Dendritic cell treated with granulocyte-macrophage colony-stimulating factor and Interleukin-4, amounts not matched to agents 40 ng/mL and 50 ng/mL, for 4 days (primary cell): ENCODE measurements at regions not wholly inside any gene's neighbourhood (a gene's known extent, or its start where the extent isn't known, plus 50 kb on each side); places are given as distances from the start of the nearest gene placed in this dataset.

ENCODE experiments used
- H3K27ac Mint-ChIP-seq: one replicate; pipeline ENCODE4 v1.8.0; 2022; ENCODE audit warnings: mild to moderate bottlenecking, mixed read lengths
- H3K27me3 Mint-ChIP-seq: one replicate; pipeline ENCODE4 v1.8.0; 2022; ENCODE audit warnings: mild to moderate bottlenecking, mixed read lengths
- H3K36me3 Mint-ChIP-seq: one replicate; pipeline ENCODE4 v1.8.0; 2022; ENCODE audit warnings: low read depth, mixed read lengths
- H3K4me1 Mint-ChIP-seq: one replicate; pipeline ENCODE4 v1.8.0; 2022; ENCODE audit warnings: low read depth, mixed read lengths
- H3K4me3 Mint-ChIP-seq: one replicate; pipeline ENCODE4 v1.8.0; 2022; ENCODE audit warnings: mild to moderate bottlenecking, moderate library complexity, mixed read lengths
- H3K9me3 Mint-ChIP-seq: one replicate; pipeline ENCODE4 v1.8.0; 2022; ENCODE audit warnings: mixed read lengths
- intact Hi-C: fragments of 100-400 bp; cut with micrococcal nuclease; formaldehyde crosslinking; loops from one replicate; pipeline ENCODE4 v1.15.0; 2022

- no peaks in the 10 kb centered on the region for H3K4me1 Mint-ChIP-seq
- H3K4me3 Mint-ChIP-seq, result no peak overlapping the region
- H3K27ac Mint-ChIP-seq, result no peak overlapping the region
- intact Hi-C loops, result no loop called here
- H3K36me3 Mint-ChIP-seq, result no peaks in the 10 kb centered on the region
- H3K27me3 Mint-ChIP-seq, result no peaks in the 10 kb centered on the region
- H3K9me3 Mint-ChIP-seq, result no peaks in the 10 kb centered on the region
These were observed 443.9 kb downstream of the TLE1 start for GRCh38 chr9:81245254-81245956.

GRCh38 chr9:81244631-81245030 is 444.7 kb downstream of the TLE1 start:
- no peaks in the 10 kb centered on the region for H3K36me3 Mint-ChIP-seq
- H3K9me3 Mint-ChIP-seq, result no peaks in the 10 kb centered on the region
- intact Hi-C loops, result no loop called here
- no peak overlapping the region for H3K27ac Mint-ChIP-seq
- no peaks in the 10 kb centered on the region for H3K4me1 Mint-ChIP-seq
- no peak overlapping the region for H3K4me3 Mint-ChIP-seq
- no peaks in the 10 kb centered on the region for H3K27me3 Mint-ChIP-seq

GRCh38 chr9:81242866-81243265 is 446.5 kb downstream of the TLE1 start:
- no peaks in the 10 kb centered on the region for H3K4me1 Mint-ChIP-seq
- no peaks in the 10 kb centered on the region for H3K9me3 Mint-ChIP-seq
- no peak overlapping the region for H3K4me3 Mint-ChIP-seq
- H3K36me3 Mint-ChIP-seq, result no peaks in the 10 kb centered on the region
- no peaks in the 10 kb centered on the region for H3K27me3 Mint-ChIP-seq
- no peak overlapping the region for H3K27ac Mint-ChIP-seq
- intact Hi-C loops, result no loop called here

- Mint-ChIP-seq H3K4me3 (no peak overlapping the region), H3K27ac (no peak overlapping the region), H3K36me3 (no peaks in the 10 kb centered on the region), H3K27me3 (no peaks in the 10 kb centered on the region), H3K4me1 (peaks cover 8% of the 10 kb centered on the region), H3K9me3 (no peaks in the 10 kb centered on the region)
- intact Hi-C loops, result no loop called here
These were observed 450.0 kb downstream of the TLE1 start for GRCh38 chr9:81239388-81239787.

- no peak overlapping the region for H3K27ac Mint-ChIP-seq
- H3K9me3 Mint-ChIP-seq, result no peaks in the 10 kb centered on the region
- intact Hi-C loops, result no loop called here
- no peaks in the 10 kb centered on the region for H3K27me3 Mint-ChIP-seq
- peaks cover 8% of the 10 kb centered on the region for H3K4me1 Mint-ChIP-seq
- H3K36me3 Mint-ChIP-seq, result no peaks in the 10 kb centered on the region
- no peak overlapping the region for H3K4me3 Mint-ChIP-seq
These were observed 451.6 kb downstream of the TLE1 start for GRCh38 chr9:81237565-81238231.

GRCh38 chr9:81234924-81235610 is 454.3 kb downstream of the TLE1 start:
- H3K4me3 Mint-ChIP-seq, result no peak overlapping the region
- intact Hi-C loops, result no loop called here
- H3K9me3 Mint-ChIP-seq, result no peaks in the 10 kb centered on the region
- H3K27me3 Mint-ChIP-seq, result no peaks in the 10 kb centered on the region
- H3K4me1 Mint-ChIP-seq, result peaks cover 8% of the 10 kb centered on the region
- H3K27ac Mint-ChIP-seq, result no peak overlapping the region
- H3K36me3 Mint-ChIP-seq, result no peaks in the 10 kb centered on the region

- Mint-ChIP-seq H3K9me3 (no peaks in the 10 kb centered on the region), H3K27ac (no peak overlapping the region), H3K4me3 (no peak overlapping the region), H3K4me1 (peaks cover 8% of the 10 kb centered on the region), H3K27me3 (no peaks in the 10 kb centered on the region), H3K36me3 (no peaks in the 10 kb centered on the region)
- intact Hi-C loops, result no loop called here
These were observed 458.3 kb downstream of the TLE1 start for GRCh38 chr9:81231011-81231410.

GRCh38 chr9:81227507-81228245 is 461.7 kb downstream of the TLE1 start:
- no peaks in the 10 kb centered on the region for H3K4me1 Mint-ChIP-seq
- intact Hi-C loops, result no loop called here
- H3K9me3 Mint-ChIP-seq, result no peaks in the 10 kb centered on the region
- no peak overlapping the region for H3K4me3 Mint-ChIP-seq
- no peak overlapping the region for H3K27ac Mint-ChIP-seq
- no peaks in the 10 kb centered on the region for H3K36me3 Mint-ChIP-seq
- no peaks in the 10 kb centered on the region for H3K27me3 Mint-ChIP-seq

- no peak overlapping the region for H3K27ac Mint-ChIP-seq
- H3K4me3 Mint-ChIP-seq, result no peak overlapping the region
- intact Hi-C loops, result no loop called here
- no peaks in the 10 kb centered on the region for H3K27me3 Mint-ChIP-seq
- H3K9me3 Mint-ChIP-seq, result no peaks in the 10 kb centered on the region
- no peaks in the 10 kb centered on the region for H3K36me3 Mint-ChIP-seq
- H3K4me1 Mint-ChIP-seq, result no peaks in the 10 kb centered on the region
These were observed 463.8 kb downstream of the TLE1 start for GRCh38 chr9:81225596-81225995.

GRCh38 chr9:81224166-81225081 is 464.9 kb downstream of the TLE1 start:
- intact Hi-C loops, result no loop called here
- Mint-ChIP-seq H3K4me1 (no peaks in the 10 kb centered on the region), H3K9me3 (no peaks in the 10 kb centered on the region), H3K27me3 (no peaks in the 10 kb centered on the region), H3K4me3 (no peak overlapping the region), H3K27ac (no peak overlapping the region), H3K36me3 (no peaks in the 10 kb centered on the region)

GRCh38 chr9:81214975-81215374 is 474.4 kb downstream of the TLE1 start:
- no peaks in the 10 kb centered on the region for H3K4me1 Mint-ChIP-seq
- H3K27me3 Mint-ChIP-seq, result no peaks in the 10 kb centered on the region
- no peak overlapping the region for H3K27ac Mint-ChIP-seq
- intact Hi-C loops, result no loop called here
- H3K9me3 Mint-ChIP-seq, result peaks cover 24% of the 10 kb centered on the region
- H3K4me3 Mint-ChIP-seq, result no peak overlapping the region
- H3K36me3 Mint-ChIP-seq, result no peaks in the 10 kb centered on the region

GRCh38 chr9:81213456-81213855 is 475.9 kb downstream of the TLE1 start:
- H3K4me3 Mint-ChIP-seq, result no peak overlapping the region

GRCh38 chr9:81211741-81212140 is 477.6 kb downstream of the TLE1 start:
- H3K27ac Mint-ChIP-seq, result no peak overlapping the region
- peaks cover 4% of the 10 kb centered on the region for H3K9me3 Mint-ChIP-seq
- no peaks in the 10 kb centered on the region for H3K4me1 Mint-ChIP-seq
- no peak overlapping the region for H3K4me3 Mint-ChIP-seq
- no peaks in the 10 kb centered on the region for H3K36me3 Mint-ChIP-seq
- intact Hi-C loops, result no loop called here
- no peaks in the 10 kb centered on the region for H3K27me3 Mint-ChIP-seq

More at GRCh38 chr9:81213456-81213855, 475.9 kb downstream of the TLE1 start:
- Mint-ChIP-seq H3K27me3 (no peaks in the 10 kb centered on the region), H3K36me3 (no peaks in the 10 kb centered on the region), H3K9me3 (peaks cover 21% of the 10 kb centered on the region), H3K27ac (no peak overlapping the region), H3K4me1 (no peaks in the 10 kb centered on the region)
- intact Hi-C loops, result no loop called here
